ENCODE measurements at regions not wholly inside any gene's neighbourhood (a gene's known extent, or its start where the extent isn't known, plus 50 kb on each side); places are given as distances from the start of the nearest gene placed in this dataset.
"Not testable (repeated sequence)": the region's sequence is repeated elsewhere in the genome, so short reads cannot be mapped to it uniquely, and the experiment has no call there.

DNA sequence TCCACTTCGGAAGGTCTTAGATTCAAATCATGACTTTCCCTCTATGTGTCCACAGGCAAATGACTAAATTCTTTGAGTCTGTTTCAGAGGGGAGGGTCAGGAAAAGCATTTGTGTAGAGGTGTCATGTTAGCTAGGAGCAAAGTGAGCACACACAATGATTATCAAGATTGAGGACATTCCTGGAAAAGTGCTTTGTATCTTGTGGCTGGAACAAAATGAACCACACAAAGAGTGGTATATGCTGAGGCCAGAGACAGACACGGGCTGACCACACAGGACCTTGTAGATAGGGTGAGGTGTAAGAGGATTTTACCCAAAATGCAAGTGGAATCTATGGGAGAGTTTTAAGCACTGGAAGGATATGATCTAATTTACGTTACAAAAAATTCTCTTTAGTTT lies 245.3 kb upstream of the NMUR2 start:
- TF ChIP-seq ZNF70 (CRISPR knock-in tag; IDR thresholded peaks at IDR 0.05) = no peak
- TF ChIP-seq ZFP30 (CRISPR knock-in tag; IDR thresholded peaks at IDR 0.05) = no peak
- no peak for TF ChIP-seq ESRRG (CRISPR knock-in tag; IDR thresholded peaks at IDR 0.05)
- TF ChIP-seq SNAI2 (CRISPR knock-in tag; IDR thresholded peaks at IDR 0.05) = no peak
- TF ChIP-seq ZFP3 (CRISPR knock-in tag; IDR thresholded peaks at IDR 0.05) = no peak
- no peak for TF ChIP-seq CSDC2 (CRISPR knock-in tag; IDR thresholded peaks at IDR 0.05)
- no peak for TF ChIP-seq TOX (CRISPR knock-in tag; IDR thresholded peaks at IDR 0.05; ENCODE audit: borderline replicate concordance)
- TF ChIP-seq BACH2 (CRISPR knock-in tag; IDR thresholded peaks at IDR 0.05; ENCODE audit: borderline replicate concordance) = no peak
- ATAC-seq = no peak

GRCh38 chr5:152659470-152659869 lies 254.4 kb upstream of the NMUR2 start:
- not testable (repeated sequence) for ATAC-seq

DNA sequence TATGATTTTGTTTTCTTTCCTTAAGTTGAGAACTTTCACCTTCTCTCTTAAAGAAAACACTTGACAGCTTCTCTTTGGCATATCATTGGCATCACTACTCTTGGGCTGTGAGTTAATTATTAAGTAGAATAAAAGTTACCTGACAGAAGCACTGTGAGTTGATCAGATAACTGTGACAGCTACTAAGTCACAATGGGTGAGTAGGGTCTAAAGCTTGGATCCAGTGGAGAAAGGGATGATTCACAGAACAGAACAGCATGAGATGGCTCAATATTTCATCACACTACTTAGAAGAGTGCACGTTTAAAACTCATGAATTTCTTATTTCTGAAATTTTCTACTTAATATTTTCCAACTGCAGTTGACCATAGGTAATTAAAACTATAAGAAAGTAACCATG lies 268.5 kb upstream of the NMUR2 start:
- ATAC-seq = no peak
- TF ChIP-seq ARNTL (CRISPR knock-in tag; IDR thresholded peaks at IDR 0.05; ENCODE audit: borderline replicate concordance, low read depth) (no peak), ZNF565 (CRISPR knock-in tag; conservative IDR thresholded peaks at IDR 0.05; ENCODE audit: low read depth) (no peak), ISL1 (CRISPR knock-in tag; IDR thresholded peaks at IDR 0.05) (no peak), GLIS3 (CRISPR knock-in tag; IDR thresholded peaks at IDR 0.05) (no peak), TCF4 (CRISPR knock-in tag; IDR thresholded peaks at IDR 0.05; ENCODE audit: borderline replicate concordance) (no peak)
- TF ChIP-seq, protein P1, sequence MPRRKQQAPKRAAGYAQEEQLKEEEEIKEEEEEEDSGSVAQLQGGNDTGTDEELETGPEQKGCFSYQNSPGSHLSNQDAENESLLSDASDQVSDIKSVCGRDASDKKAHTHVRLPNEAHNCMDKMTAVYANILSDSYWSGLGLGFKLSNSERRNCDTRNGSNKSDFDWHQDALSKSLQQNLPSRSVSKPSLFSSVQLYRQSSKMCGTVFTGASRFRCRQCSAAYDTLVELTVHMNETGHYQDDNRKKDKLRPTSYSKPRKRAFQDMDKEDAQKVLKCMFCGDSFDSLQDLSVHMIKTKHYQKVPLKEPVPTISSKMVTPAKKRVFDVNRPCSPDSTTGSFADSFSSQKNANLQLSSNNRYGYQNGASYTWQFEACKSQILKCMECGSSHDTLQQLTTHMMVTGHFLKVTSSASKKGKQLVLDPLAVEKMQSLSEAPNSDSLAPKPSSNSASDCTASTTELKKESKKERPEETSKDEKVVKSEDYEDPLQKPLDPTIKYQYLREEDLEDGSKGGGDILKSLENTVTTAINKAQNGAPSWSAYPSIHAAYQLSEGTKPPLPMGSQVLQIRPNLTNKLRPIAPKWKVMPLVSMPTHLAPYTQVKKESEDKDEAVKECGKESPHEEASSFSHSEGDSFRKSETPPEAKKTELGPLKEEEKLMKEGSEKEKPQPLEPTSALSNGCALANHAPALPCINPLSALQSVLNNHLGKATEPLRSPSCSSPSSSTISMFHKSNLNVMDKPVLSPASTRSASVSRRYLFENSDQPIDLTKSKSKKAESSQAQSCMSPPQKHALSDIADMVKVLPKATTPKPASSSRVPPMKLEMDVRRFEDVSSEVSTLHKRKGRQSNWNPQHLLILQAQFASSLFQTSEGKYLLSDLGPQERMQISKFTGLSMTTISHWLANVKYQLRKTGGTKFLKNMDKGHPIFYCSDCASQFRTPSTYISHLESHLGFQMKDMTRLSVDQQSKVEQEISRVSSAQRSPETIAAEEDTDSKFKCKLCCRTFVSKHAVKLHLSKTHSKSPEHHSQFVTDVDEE (CRISPR knock-in tag; IDR thresholded peaks at IDR 0.05) = no peak
- TF ChIP-seq, protein P2, sequence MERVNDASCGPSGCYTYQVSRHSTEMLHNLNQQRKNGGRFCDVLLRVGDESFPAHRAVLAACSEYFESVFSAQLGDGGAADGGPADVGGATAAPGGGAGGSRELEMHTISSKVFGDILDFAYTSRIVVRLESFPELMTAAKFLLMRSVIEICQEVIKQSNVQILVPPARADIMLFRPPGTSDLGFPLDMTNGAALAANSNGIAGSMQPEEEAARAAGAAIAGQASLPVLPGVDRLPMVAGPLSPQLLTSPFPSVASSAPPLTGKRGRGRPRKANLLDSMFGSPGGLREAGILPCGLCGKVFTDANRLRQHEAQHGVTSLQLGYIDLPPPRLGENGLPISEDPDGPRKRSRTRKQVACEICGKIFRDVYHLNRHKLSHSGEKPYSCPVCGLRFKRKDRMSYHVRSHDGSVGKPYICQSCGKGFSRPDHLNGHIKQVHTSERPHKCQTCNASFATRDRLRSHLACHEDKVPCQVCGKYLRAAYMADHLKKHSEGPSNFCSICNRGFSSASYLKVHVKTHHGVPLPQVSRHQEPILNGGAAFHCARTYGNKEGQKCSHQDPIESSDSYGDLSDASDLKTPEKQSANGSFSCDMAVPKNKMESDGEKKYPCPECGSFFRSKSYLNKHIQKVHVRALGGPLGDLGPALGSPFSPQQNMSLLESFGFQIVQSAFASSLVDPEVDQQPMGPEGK (CRISPR knock-in tag; IDR thresholded peaks at IDR 0.05; ENCODE audit: borderline replicate concordance) = no peak

- TF ChIP-seq OSR1 (CRISPR knock-in tag; IDR thresholded peaks at IDR 0.05) = no peak
- no peak for TF ChIP-seq BACH2 (CRISPR knock-in tag; IDR thresholded peaks at IDR 0.05; ENCODE audit: borderline replicate concordance)
- no peak for TF ChIP-seq ESRRG (CRISPR knock-in tag; IDR thresholded peaks at IDR 0.05)
- TF ChIP-seq GLIS3 (CRISPR knock-in tag; IDR thresholded peaks at IDR 0.05) = no peak
- no peak for ATAC-seq
Observed at GRCh38 chr5:152674403-152674802, 269.3 kb upstream of the NMUR2 start.

- no peak for ATAC-seq
- TF ChIP-seq ZC3H10 (CRISPR knock-in tag; IDR thresholded peaks at IDR 0.05) (no peak), ARNTL (CRISPR knock-in tag; IDR thresholded peaks at IDR 0.05; ENCODE audit: borderline replicate concordance, low read depth) (no peak), ESRRG (CRISPR knock-in tag; IDR thresholded peaks at IDR 0.05) (no peak)
Observed at GRCh38 chr5:152676196-152676595, 271.1 kb upstream of the NMUR2 start.

DNA sequence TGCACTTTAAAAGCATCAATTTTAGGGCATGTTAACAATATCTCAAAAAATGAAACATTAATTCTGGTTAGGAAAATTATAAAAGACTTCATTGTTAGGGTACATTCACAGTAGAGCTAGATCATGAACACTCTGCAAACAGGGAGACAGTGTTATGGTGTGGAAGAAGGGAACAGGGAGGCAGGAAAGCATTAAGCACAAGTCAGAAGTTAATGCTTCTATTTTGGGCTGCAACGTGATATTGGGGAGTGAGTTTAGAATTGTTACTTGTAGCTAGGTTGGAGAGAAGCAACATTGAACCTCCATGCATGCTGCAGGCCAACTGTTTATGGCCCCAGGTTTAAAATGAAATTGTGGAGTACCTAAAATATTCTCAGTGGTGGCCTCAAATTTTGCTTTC lies 278.1 kb upstream of the NMUR2 start:
- TF ChIP-seq, protein P2 (CRISPR knock-in tag; IDR thresholded peaks at IDR 0.05; ENCODE audit: borderline replicate concordance) = no peak
- no peak for TF ChIP-seq ZC3H10 (CRISPR knock-in tag; IDR thresholded peaks at IDR 0.05)
- TF ChIP-seq OSR1 (CRISPR knock-in tag; IDR thresholded peaks at IDR 0.05) = no peak
- TF ChIP-seq ZNF8 (CRISPR knock-in tag; IDR thresholded peaks at IDR 0.05) = no peak
- TF ChIP-seq, protein P1 (CRISPR knock-in tag; IDR thresholded peaks at IDR 0.05) = no peak
- TF ChIP-seq CSDC2 (CRISPR knock-in tag; IDR thresholded peaks at IDR 0.05) = no peak
- no peak for TF ChIP-seq ZNF70 (CRISPR knock-in tag; IDR thresholded peaks at IDR 0.05)
- no peak for TF ChIP-seq ESRRG (CRISPR knock-in tag; IDR thresholded peaks at IDR 0.05)
- TF ChIP-seq ZFP30 (CRISPR knock-in tag; IDR thresholded peaks at IDR 0.05) = no peak
- no peak for ATAC-seq
